Glutamatergic neuron (in vitro differentiated cells): ENCODE measurements at regions not wholly inside any gene's neighbourhood (a gene's known extent, or its start where the extent isn't known, plus 50 kb on each side); places are given as distances from the start of the nearest gene placed in this dataset.

ENCODE experiments used
- DNase-seq: peaks from one replicate; pipeline ENCODE4 v3.0.0; 2022
- H3K27ac Mint-ChIP-seq: one replicate; pipeline ENCODE4 v1.8.0; 2020; ENCODE audit warnings: mild to moderate bottlenecking, mixed read lengths, inconsistent platforms; ENCODE audit not compliant: unreplicated experiment
- H3K27me3 Mint-ChIP-seq: one replicate; pipeline ENCODE4 v1.8.0; 2020; ENCODE audit warnings: mild to moderate bottlenecking, moderate library complexity, mixed read lengths, inconsistent platforms; ENCODE audit not compliant: unreplicated experiment
- H3K36me3 Mint-ChIP-seq: one replicate; pipeline ENCODE4 v1.8.0; 2020; ENCODE audit warnings: mild to moderate bottlenecking, mixed read lengths, inconsistent platforms; ENCODE audit not compliant: unreplicated experiment
- H3K4me1 Mint-ChIP-seq: one replicate; pipeline ENCODE4 v1.8.0; 2020; ENCODE audit warnings: mild to moderate bottlenecking, low read depth, mixed read lengths, inconsistent platforms; ENCODE audit not compliant: unreplicated experiment
- H3K4me3 Mint-ChIP-seq: one replicate; pipeline ENCODE4 v1.8.0; 2020; ENCODE audit warnings: mild to moderate bottlenecking, mixed read lengths, inconsistent platforms; ENCODE audit not compliant: unreplicated experiment
- H3K9me3 Mint-ChIP-seq: one replicate; pipeline ENCODE4 v1.8.0; 2020; ENCODE audit warnings: mild to moderate bottlenecking, moderate library complexity, mixed read lengths, inconsistent platforms; ENCODE audit not compliant: unreplicated experiment
- TF ChIP-seq, protein P1 (sequence below): fragments of 200-600 bp; sonication (generic); IDR thresholded peaks from one replicate; pipeline ENCODE4 v1.5.0; 2021; ENCODE audit not compliant: partially characterized antibody, unreplicated experiment

- TF ChIP-seq, protein P1, sequence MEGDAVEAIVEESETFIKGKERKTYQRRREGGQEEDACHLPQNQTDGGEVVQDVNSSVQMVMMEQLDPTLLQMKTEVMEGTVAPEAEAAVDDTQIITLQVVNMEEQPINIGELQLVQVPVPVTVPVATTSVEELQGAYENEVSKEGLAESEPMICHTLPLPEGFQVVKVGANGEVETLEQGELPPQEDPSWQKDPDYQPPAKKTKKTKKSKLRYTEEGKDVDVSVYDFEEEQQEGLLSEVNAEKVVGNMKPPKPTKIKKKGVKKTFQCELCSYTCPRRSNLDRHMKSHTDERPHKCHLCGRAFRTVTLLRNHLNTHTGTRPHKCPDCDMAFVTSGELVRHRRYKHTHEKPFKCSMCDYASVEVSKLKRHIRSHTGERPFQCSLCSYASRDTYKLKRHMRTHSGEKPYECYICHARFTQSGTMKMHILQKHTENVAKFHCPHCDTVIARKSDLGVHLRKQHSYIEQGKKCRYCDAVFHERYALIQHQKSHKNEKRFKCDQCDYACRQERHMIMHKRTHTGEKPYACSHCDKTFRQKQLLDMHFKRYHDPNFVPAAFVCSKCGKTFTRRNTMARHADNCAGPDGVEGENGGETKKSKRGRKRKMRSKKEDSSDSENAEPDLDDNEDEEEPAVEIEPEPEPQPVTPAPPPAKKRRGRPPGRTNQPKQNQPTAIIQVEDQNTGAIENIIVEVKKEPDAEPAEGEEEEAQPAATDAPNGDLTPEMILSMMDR, result no peak
- H3K27me3 Mint-ChIP-seq, result peaks cover 2% of the 10 kb centered on the region
- H3K9me3 Mint-ChIP-seq, result peaks cover 4% of the 10 kb centered on the region
These were observed 616.2 kb downstream of the GALR1 start for GRCh38 chr18:77865853-77866252.

DNA sequence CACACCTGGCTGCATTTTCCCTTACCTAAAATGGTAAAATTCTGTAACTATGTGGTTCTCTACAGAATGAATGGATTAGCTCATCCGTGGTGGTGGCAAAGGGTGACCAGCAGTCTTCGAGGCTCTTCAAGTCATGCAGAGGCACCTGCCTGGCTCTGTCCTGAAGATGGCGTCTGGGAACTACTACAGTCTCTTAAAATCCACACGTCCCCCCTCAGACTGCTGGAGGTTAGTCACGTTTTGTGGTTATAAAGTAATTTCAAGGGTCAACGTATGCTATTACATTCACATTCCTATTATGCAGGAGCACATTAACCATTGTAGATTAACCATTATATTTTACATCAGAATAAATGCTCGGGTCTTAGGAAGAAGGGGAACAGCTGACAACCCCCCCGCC, 616.7 kb downstream of the GALR1 start:
- peaks cover 4% of the 10 kb centered on the region for H3K9me3 Mint-ChIP-seq
- TF ChIP-seq, protein P1, result no peak

More at GRCh38 chr18:77865853-77866252, 616.2 kb downstream of the GALR1 start:
- Mint-ChIP-seq H3K27ac (no peak overlapping the region), H3K4me1 (no peaks in the 10 kb centered on the region), H3K36me3 (no peaks in the 10 kb centered on the region), H3K4me3 (no peak overlapping the region)
- no peak for DNase-seq

GRCh38 chr18:77870199-77870598, 620.6 kb downstream of the GALR1 start:
- H3K27me3 Mint-ChIP-seq, result peaks cover 2% of the 10 kb centered on the region
- no peaks in the 10 kb centered on the region for H3K36me3 Mint-ChIP-seq
- TF ChIP-seq, protein P1, result no peak
- peaks cover 2% of the 10 kb centered on the region for H3K4me1 Mint-ChIP-seq
- H3K4me3 Mint-ChIP-seq, result no peak overlapping the region
- H3K27ac Mint-ChIP-seq, result no peak overlapping the region
- DNase-seq, result no peak
- H3K9me3 Mint-ChIP-seq, result peaks cover 3% of the 10 kb centered on the region

More for the DNA sequence above, 616.7 kb downstream of the GALR1 start:
- Mint-ChIP-seq H3K27me3 (peaks cover 2% of the 10 kb centered on the region), H3K4me1 (no peaks in the 10 kb centered on the region), H3K4me3 (no peak overlapping the region), H3K36me3 (no peaks in the 10 kb centered on the region), H3K27ac (no peak overlapping the region)
- DNase-seq, result no peak

DNA sequence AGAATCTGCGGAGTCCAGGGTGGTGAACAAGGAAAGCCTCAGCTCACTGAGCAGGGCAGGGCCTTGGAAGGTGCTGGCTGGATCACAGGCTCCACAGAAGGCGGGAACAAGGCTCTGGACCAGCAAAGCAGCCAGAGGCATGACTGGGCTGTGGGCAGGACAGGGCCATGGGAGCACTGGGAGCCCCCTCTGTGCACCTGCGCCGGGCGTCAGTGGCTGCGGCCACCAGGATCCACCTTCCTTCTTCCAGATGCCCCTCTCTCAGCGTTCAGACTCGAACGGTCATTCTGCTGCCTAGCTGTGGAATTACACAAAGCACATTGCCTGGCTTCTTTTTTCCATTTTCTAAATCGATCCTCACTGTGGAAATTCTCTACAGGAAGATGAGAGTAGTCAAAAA, 621.2 kb downstream of the GALR1 start:
- Mint-ChIP-seq H3K4me1 (peaks cover 2% of the 10 kb centered on the region), H3K36me3 (no peaks in the 10 kb centered on the region), H3K4me3 (no peak overlapping the region), H3K27ac (no peak overlapping the region), H3K27me3 (peaks cover 2% of the 10 kb centered on the region), H3K9me3 (peaks cover 3% of the 10 kb centered on the region)
- TF ChIP-seq, protein P1, result no peak
- DNase-seq, result no peak

DNA sequence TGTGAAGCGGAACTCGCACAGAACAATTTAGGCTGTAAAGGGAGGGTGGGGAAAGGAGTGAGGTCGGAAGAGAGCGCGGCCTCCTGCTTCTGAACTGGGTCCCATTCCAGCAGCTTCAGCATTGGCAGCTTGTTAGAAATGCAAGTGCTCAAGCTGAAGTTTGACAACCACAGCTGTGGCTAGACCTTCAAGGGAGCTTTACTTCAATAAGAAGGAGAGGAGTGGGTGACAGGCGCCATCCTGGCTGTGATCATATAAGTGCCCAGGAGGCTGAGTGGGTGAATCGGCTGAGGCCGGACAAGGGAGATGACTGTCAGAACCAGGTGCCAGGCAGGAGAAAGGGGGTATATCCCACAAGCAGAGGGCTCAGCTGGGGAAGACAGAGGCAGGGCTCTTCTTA, 622.5 kb downstream of the GALR1 start:
- DNase-seq, result no peak
- Mint-ChIP-seq H3K4me3 (no peak overlapping the region), H3K4me1 (peaks cover 2% of the 10 kb centered on the region), H3K27me3 (peaks cover 4% of the 10 kb centered on the region), H3K9me3 (peaks cover 5% of the 10 kb centered on the region), H3K36me3 (no peaks in the 10 kb centered on the region), H3K27ac (no peak overlapping the region)
- TF ChIP-seq, protein P1, result no peak
